NCI-H2107 treated with DMSO at 0.1 percent for 48 hours (cell line): ENCODE measurements at regions not wholly inside any gene's neighbourhood (a gene's known extent, or its start where the extent isn't known, plus 50 kb on each side); places are given as distances from the start of the nearest gene placed in this dataset.

Experiments used
- DNase-seq: peaks from one replicate; lab custom pipeline; 2025; ENCODE audit not compliant: unreplicated experiment; lab: John Stamatoyannopoulos, UW

DNA sequence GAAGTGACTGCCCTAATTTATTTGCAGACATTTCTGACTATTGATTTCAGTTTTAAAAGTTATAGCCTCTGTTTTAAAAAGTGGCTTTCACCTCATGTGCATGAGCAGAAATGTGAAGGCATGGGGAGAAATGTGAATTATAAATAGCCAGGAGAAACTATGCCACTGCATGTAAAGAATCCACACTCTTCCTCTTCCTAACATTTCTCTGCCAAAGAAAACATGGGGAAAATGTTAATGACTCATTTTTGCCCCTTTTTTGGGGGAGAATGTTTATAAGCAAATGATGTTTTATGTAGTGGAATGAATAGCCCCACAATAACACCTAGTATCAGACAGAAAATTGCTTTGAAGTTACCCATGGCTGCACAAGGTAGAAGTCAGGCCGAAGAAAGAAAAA, 249.0 kb upstream of the TANK start:
- DNase-seq = no peak

DNA sequence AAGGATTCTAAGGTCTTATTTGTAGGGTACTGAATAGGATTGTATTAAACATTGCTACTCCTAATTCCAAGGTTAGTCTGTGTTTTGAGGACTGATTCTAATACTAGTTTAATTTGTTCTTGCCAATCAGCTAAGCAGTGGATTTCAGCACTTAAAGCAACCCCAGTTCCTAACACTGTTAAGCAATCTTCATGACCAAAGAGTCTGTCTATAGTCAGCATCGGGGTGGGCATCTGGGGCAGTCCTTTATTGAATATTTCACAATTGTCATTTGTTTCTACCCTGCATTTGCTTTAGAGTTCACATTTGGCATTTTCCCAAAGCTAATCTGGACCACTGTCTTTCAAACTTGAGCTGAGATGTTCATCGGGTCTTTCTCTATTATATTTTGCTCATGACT, 248.0 kb upstream of the TANK start:
- DNase-seq = no peak

DNA sequence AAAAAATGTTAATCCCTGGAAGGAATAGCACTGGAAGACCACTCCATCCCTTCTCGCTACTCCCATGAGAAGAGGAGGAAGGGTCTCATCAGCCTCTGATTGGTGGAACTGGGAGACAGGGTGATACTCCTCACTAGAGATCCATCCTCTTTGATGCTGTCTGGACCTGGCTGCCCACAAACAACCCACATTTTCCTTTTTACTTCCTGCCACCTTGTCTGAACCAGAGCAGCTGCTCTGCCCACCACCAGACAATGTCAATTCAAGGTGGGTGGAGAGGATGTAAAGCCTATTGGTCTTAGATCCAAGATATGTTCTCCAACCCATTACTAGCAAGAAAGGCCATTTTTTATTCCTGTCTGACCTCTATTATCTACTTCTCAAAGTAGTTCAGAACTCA, 246.9 kb upstream of the TANK start:
- no peak for DNase-seq

DNA sequence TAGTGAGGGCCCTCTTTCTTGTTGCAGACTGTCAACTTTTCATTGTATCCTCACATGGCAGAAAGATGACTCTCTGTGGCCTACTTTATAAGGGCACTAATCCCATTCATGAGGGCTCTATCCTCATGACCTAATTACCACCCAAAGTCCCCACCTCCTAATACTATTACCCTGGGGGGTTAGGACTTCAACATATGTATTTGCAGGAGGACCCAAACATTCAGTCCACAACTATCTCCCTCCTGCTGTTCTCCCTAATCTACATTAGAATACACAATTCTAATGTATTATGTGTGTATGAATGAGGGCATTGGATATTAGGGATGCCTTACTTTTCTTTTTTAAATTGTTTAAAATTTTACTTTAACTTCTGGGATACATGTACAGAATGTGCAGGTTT, 246.0 kb upstream of the TANK start:
- no peak for DNase-seq

DNA sequence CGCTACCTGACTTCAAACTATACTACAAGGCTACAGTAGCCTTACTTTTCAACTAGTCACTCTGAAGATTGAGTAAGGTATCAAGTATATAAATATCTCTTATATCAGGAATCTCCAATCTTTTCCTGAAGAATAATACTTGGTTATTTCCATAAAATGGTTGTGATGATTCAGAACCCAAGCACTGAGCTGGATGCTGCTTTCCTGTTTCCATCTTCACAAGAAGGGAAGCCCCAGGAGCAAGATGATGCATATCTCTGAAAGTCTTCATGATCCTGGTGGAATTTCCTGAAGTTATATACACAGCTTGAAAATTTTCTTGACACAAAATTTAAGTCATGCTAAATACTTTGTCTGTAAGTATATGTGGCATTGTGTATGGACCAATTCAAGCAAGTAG, 243.9 kb upstream of the TANK start:
- no peak for DNase-seq

DNA sequence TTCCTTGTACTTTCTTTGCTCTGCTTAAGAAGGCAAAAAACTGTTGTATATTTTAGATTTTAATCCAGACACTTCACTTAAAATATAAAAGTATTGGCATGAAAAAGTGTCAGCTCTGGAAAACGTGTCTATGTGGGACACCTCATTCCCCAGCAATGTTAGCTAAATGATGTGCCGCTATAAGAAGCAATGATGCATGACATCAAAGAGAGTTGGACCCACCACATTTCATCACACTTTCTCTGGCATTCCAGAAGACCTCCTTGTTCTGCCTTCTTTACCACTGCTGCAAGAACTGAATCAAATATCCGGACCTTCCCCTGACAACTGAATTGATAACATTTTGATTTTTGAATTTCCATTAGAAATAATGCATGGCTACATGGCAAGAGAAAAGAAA, 242.4 kb upstream of the TANK start:
- no peak for DNase-seq

DNA sequence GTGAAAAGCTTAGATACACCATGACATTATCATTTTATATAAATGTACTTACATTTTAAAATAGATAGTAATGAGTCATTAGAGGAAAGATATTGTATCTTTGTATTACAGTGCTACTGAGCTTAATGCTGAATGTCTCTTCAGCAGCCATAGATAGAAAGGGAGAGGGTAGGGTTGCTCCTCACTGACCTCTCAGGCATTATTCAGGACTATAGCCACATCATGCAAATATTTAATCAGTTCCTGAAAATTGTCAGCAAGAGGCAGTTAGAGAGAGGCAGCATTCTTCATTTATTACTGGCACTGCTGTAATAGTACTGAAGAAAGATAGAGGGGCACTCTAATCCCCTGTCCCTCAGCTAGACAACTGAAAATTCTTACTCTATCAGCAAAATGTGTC, 242.0 kb upstream of the TANK start:
- DNase-seq = no peak

DNA sequence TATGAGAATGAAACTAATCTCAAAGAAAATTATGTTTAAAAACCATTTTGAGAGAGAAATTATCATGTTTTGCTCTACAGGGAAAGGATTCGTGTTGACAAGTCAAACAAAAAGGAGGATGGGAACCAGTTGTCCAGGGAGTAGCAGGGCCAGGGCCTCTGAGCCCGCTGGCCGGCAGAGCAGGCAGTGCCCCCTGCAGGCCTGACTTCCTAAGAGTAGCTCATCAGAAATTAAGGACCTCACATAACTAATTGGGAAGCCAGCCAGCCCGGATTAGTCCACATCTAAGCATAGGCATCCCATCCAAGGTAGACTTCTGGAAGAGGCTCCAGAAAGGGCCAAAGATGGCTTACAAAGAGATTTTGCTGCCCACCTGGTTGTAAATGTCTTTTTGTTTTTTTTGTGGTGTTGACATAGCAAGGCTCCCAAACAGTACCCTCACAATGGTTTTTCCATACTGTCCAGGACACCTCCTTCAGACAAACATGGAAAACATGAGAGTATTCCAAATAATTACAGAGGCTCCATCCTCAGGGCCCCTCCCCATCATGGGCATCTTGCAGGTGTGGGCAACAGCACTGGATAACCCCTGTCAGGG, 241.2 kb upstream of the TANK start:
- peak; percentile 2 for DNase-seq

DNA sequence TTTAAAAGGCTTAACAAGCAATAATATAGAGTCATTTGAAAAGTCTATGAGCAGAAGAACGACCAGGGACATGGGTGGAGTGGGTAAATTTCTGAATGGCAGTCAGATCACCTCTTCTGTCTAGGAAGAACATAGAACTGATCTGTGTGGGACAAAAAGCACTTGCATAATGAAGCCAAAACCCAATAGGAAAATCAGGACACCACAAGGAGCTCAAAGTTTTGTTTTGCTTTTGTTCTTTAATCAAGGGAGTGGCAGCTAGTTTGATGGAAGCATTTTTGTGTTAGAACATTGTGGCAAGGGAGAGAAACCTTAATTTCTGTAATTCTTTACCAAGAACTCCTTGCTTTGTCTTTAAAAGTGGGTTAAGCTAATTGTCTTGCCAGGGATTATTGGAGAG, 240.2 kb upstream of the TANK start:
- no peak for DNase-seq

DNA sequence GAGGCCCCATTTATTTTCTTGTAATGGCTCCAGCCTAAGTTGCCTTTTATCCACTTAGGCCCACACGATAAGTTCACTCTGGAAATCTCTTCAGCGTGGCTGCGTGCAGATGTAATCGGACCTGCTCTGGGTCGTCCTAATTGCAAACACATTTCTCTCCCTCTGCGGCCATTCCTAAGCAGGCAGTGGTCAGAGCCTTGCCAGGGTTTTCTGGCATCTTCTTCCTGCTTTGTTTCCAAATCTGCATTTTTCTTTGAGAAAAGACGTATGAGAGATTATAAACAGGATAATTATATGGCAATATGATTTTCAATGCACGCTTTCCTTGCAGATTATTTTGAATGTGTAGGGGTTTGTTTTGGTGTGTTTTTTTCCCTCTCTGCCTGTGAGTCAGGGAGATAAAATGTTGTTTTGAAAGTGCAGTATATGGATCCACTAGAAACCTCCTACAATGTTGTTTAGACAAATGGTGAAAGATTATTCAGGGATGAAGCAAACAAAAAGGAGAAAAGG, 239.4 kb upstream of the TANK start:
- no peak for DNase-seq

DNA sequence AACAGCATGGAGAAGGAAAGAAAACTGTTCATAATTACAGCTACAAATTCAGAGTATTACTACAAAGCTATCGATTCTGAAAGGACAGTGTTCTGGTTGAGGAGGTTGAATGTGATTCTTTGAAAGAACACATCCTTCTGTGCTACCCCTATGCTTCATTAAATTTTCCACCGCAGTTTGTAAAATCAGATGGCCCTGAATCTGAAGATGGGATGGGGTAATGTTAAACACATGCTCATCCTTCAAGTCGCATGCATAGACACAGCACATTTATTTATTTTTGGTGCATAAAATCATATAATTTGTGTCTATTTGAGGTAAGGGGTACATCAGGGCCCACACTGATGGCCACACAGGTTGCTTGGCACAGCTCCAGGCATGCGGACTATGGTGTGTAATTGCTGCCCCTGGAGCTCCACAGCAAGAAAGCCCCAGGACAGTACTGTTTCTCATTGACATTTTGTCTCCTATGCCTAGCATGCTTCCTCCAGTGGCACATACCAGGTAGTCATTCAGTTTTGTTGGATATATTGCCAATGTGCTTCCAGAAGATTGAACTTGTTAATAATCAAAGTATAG, 238.8 kb upstream of the TANK start:
- DNase-seq = no peak

DNA sequence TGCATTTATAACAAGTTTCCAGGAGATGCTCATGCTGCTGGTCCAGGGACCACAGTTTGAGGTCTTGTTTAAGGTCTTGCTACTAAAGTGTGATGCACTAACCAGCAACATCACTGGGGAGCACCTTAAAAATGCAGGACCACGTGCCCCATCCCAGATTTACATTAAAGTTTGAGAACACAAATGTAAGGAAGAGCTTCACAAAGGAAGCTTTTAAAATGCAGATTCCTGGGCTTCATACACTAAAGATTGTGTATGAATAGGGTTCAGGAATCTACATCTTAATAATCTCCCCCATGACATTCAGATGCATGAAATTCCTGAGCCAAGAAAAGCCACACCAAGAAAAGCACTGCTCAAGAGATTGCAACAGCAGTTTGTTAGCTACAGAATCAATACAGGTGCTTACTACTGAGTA, 235.3 kb upstream of the TANK start:
- no peak for DNase-seq

DNA sequence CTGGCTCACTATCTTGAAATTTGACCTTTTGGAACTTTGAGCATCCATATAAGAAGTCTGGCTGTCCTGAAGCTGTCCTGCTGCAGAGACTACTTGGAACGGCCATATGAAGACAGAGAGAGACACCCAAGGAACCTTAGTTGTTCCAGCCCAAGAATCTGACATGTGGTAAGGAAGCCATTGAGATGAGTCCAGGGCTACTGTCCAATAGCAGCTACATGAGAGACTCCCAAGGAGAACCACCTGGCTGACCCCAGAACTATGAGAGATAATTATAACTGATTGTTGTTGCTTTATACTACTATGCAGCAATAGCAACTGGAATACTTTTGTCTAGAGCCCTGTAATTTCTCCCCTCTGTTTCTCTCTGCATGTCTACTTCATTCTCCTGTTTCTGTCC, 234.3 kb upstream of the TANK start:
- DNase-seq = no peak

DNA sequence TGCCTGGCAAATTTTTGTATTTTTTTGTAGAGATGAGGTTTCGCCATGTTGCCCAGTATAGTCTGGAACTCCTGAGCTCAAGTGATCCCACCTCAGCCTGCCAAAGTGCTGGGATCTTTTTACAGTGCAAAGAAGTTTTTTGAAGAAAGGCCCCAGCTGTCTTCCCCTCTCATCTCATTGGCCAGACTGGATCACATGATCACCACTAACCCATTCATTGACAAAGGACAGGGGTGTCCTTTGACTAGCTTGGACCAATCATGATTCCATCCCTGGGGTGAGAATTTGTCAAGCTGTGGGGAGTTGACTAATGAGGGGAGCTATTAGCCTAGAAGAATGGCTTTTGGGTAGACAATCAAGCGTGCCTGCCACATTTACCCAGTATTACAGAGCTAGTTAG, 232.9 kb upstream of the TANK start:
- no peak for DNase-seq

DNA sequence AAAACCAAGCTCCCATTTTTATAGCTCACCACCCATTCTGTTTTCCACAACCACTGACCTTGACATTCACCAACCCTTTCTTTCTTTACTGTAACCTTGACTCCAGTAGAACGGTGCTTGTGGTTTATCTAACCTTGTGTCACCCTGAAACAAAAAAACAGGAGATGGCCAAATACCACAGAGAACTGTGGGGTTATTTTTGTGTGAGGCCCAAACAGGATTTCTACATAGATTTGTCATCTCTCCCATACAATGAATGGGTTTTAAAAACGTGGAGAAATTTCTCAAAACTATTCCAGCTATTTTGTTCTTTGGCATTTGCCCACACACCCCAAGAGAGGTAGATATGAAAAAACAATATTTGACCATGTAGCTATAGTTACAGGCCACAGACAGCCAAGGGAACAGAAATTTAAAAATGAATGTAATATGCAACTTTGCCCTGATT, 231.3 kb upstream of the TANK start:
- DNase-seq = no peak

DNA sequence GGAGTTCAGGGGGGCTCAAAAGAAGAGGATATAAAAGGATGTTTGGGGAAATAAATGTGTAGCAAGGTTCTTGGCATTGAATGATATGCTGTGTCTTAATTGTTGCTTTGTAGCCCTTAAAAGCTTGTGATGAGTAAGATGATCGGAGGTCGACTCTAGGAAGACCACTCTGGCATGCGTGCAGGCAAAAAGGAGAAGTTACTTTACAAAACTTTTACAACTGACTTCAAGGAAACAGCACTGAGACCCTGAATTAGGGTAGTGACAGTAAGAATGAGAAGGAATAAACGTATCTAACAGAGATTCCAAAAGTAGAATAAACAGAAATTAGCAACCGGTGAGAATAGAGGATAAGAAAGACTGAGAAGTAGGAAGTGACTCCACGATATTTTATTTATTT, 228.7 kb upstream of the TANK start:
- no peak for DNase-seq

DNA sequence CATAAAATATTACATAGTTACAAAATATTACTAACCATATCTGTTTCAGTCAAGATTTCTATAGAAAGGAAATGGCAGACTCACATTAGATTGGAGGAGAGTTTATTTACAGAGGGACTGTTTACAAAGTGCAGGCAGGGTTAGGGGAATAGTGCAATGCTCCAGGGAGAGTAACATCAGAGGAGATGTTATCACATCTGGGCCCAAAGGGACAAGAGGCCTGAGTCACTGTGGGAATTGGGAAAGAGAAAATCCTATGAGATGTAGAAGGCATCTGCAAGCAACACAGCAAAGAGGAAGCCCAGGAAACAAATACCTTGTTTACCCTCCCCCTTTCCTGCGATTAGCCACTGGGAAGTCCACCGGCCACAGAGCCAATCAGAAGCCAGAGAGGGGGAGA, 227.3 kb upstream of the TANK start:
- DNase-seq = no peak

DNA sequence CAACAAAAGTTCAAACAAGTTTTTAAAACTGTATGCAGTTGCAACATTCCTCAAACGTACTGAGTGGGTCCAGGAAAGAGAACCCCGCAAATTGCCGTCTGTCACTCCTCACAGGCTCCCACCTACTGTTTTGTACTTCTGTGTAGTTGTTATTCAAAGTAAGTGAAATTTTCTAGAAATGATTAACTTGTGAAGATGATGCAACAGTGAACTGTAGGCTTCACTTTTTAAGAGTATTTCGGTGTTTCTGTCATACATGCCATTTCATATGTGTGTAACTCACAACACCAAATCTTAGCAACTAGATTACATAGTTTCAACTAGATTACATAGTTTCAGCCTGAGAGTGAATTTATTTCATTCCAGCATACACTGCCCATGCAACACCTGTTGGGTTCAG, 226.0 kb upstream of the TANK start:
- DNase-seq = no peak

DNA sequence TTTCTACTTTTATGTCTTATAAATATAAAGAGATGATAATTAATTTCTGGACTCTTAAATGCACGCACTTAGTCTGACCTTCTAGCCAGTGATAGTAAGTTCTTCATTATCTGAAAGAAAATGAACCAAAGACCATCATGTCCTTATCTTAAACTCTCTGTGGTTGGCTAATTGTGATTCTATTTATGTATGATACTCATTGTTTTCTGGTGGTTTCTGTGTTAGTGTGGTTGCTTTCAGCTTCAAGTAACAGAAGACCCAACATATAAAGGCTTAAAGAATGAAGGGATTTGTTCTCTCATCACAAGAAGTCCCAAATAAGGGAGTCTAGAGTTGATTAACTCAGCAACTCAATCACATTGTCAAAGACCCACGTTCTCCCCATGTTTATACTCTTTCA, 225.2 kb upstream of the TANK start:
- no peak for DNase-seq

DNA sequence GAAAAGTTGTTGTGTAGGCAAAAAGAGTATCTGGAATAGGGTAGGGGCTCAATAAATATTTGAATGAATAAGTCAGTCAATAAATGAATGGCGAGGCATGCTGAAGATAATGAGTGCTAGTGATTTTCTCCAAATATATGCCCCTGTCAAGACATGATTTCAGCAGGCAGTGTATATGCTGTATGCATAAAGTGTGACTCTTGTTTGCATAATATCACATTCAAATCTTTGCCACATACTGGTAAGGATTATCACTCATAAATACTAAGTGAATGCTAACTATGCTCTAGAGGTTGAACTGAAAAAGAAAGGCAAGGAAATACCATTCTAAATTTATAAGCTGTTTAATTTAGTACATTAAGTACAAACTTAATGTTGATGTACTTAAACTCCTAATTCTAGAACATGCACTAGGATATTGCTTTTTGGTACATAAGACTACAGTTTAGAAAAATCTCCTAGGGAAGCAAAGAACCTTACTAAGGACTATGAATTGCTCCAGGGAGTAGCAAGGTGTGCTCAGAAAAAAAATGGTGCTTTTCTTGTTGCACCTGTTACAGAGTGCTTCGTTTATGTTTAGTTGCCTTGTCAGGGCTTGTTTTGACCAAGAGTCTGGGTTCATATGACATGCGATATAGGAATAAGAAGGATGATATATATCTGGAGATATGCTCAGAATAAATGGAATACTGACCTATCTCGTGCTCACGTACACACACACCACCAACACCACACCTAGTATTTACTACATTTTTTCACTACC, 224.0 kb upstream of the TANK start:
- DNase-seq = no peak

DNA sequence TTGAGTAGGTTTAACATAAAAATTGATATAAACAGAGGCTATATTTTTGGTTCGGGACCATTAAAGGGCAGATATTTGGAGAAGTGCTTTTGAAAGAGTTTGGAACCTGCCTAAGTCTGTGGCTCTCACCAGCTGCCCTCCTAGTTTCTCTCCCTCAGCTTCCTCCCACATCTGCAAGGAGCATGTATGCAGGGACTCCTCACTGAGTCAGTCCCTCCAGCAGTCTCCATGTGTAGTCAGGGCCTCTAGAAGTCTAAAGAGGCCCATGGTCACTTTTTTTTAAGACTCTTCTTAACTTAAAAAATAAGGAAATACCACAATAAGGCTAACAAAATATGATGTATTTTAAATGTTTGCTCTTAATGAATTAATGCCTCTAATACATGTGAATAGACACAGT, 220.0 kb upstream of the TANK start:
- no peak for DNase-seq

DNA sequence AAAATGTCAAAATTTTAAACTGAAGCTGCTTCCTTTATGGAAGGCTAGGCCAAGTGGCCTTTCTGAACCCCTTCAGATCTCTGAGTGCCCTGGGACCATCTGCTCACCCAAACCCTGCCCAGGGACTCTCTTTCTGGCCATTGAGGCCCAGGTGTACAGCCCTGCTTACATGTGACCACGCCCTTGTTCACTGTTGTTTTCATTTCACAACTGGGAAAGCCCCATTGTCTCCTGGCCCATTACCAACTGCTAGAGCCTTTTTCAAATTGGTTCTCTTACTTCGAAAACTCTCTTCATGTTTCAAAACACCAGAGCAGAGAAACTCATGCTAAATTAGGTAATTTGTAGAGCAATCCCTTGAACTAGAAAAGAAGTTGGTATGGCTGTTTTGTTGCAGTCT, 219.5 kb upstream of the TANK start:
- DNase-seq = no peak
